Effector CD4-positive, alpha-beta T cell (primary cell): ENCODE measurements at regions not wholly inside any gene's neighbourhood (a gene's known extent, or its start where the extent isn't known, plus 50 kb on each side); places are given as distances from the start of the nearest gene placed in this dataset.

ENCODE experiments used
- DNase-seq: peaks from one replicate; pipeline ENCODE4 v3.0.0-alpha.2; 2020

DNA sequence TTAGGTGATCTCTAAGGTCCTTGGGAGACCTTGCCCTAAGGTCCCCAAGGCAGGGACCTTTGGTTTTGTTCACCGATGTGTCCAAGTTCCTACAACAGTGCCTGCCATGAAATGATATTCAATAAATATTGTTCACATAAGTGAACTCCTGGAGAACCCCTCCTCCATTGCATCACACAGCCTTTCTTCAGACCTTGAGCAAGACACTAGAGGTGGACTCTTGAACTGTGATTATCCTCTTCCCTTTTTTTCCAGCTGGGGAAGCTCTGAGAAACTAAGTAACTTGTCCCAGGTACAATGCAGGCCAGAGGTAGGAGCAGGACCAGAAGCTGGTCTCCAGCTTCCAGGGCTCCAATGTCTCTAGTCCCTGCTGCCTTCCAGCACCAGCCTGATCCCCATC, 76.6 kb upstream of the LMO1 start:
- no peak for DNase-seq

DNA sequence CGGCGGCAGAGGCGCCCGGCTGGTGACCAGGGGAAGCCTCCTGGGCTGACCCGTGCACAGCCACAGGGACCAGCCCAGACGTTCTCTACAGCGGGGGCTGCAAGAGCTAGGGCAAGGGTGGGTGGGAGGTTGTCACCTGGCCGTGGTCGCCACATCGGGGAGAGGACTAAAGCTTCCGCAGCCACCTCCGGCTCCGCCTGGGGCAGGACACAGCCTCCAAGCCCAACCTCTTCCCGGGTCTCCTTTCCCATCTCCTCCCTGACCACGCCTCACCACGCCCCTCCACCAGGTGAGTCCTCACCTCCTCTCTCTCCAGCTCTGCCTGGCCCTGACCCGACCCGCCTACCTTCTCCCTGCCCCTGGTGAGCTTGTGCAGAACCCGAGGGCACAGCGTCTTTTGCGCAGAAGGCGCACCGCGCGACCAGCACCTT, 75.9 kb upstream of the LMO1 start:
- DNase-seq: no peak

DNA sequence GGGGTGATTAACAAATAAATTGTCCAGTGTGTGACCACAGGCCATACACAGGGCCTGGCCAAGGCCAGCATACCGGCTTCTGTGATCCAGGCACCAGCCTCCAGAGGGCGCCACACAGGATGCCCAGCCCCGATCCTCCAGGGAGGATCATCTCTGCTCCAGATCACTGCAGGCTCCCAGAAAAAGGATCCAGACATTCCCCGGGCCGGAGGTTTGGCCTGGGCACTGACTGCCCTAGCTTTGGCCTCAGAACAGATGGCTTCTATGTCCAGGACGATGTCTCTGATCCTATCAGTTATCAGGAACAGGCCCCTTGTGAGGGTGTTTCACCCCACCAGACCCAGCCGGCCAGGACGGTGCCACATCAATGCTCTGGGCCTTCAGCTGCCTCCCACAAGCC, 74.5 kb upstream of the LMO1 start:
- DNase-seq: no peak

DNA sequence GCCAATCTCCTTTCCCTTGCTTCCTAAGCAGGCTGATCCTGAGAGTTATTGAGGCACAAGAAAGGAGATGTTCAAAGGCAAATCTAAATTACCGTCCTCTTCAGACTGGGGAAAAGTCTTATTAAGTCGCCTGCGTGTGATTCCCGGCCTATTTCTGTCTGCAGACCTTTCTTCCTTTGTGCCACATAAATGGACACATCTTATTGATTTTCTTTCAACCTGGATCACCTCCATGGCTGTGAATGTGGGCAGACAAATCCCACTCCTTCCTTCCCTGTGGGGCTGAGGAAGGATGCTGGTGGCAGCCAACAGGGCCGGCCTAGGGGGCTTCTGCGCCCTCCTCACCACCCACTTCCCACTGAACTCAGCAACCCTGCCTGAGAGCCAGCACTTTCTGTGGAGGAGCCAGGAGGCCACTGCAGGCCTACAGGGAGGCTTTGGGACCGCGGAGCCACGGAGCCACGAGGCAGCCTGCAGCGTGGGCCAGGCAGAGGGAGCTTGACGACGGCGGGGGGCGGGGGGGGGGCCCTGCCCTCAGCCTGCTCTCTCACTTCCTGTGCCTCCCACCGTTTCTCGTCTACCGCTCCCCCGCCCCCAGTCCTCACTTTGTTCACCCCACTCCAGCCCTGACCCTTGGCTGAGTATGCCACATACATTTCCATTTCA, 73.6 kb upstream of the LMO1 start:
- DNase-seq: no peak

DNA sequence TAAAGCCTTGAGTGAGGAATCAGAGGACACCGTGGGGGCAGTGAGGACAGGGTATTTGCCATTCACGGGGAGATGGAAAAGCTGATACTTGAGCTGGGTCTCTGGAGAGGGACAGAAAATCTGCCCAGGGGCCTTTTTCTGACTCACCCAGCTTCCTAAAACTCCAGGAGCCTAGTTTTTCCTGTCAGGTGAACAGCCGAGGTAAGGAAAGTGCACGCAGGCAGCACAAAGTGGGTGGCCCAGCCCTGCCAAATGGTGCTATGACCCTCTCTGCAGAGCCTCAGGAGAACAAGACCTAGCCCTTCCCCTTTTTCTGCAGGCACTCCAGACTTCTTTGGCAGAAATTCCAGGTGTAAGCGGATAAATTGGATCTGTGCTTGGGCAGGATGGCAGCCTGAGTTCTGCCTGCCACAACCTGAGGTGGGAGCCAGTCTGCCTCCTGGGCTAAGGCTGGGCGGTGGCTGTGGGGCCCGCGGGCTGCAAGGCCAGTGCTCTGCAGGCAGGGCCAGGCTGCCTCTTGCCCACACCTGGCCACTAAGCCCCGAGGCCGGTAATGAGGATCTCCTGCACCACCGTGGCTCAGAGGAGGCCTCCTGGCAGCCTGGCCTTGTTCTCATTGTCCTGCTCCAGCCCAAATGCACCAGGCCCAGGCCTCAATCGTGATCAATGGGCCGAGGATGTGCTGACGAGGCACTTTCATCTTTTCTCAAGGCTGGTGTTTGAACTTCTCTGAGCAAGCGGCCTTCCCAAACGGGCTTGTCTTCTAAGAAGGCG, 72.9 kb upstream of the LMO1 start:
- DNase-seq: no peak

DNA sequence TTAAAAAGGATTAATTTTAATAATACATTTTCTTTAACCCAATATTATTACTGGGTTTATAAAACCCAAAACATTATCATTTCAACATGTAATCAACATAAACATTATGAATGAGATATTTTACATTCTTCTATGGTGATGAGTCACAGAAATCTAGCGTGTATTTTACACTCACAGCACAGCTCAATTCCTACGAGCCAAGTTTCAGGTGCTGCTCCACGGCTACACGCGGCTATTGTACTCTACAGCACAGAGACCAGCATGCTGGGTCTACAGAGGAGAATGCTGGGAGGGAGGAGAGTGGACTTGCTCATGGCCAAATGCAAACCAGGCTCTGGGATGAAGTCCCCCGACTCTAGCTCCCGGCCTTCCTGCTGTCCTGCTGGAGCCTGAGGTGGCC, 72.0 kb upstream of the LMO1 start:
- DNase-seq: no peak

DNA sequence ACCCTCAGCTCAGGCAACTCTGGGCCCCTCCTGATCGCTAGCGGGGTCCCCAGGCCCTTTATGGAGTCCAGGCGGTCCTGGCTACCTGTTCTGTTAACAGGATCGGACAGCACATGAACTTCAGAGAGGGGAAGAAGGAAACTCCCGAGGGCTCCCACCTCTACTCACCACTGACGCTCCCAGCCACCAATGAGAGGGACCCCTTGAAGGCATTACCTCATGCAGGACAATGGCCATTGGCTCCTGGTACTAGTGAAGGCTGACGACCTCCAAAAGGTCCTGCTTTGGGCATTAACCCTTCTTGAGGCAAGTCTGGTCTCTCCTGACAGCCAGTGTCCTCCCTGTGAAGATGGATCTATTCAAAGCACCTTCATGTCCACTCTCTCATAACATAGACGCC, 71.5 kb upstream of the LMO1 start:
- no peak for DNase-seq

DNA sequence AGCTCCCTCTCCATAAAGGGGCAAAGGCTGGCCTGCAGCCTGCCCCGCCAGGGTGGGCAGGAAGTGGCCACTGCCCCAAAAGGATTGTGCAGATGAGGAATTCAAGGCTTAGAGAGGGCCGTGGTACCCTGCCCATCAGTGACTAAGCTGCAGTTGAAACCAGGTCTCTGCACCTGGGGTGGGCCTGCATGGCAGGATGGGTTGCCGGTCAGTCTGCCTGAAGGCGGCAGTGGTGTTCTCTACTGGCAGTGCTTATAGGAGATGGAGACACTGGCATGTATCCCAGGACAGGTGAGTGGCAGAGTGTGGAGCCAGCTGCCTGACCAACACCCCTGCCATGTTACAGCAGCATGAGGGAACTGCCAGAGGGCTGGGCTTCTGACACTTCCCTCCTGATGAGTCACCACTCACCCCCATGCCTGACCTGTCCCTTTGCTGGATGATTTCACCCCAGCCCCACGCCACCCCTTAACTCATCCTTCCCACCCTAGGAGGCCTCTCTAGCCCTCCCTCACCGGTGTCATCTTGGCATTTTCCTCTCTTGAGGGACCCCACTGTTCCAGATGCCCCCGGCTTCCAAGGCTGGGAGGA, 70.2 kb upstream of the LMO1 start:
- no peak for DNase-seq

DNA sequence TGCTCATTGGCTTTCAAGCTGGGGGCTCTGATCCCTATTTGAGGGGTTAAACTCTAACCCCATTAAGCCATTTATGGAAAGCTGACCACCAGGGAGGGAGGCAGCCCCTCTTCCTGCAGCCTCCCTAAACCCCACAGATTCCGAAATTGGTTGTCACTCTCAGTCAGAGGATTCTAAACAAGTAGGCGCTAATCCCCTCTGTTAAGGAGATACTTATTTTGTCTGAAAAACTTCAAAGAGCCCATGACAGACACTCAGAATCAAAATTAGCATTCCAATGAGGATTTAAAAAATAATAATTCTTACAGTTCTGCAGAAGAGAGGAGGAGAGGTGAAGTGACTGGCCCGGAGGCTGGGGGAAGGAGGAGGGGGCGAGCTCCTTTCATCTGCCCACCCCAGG, 69.7 kb upstream of the LMO1 start:
- DNase-seq: no peak

DNA sequence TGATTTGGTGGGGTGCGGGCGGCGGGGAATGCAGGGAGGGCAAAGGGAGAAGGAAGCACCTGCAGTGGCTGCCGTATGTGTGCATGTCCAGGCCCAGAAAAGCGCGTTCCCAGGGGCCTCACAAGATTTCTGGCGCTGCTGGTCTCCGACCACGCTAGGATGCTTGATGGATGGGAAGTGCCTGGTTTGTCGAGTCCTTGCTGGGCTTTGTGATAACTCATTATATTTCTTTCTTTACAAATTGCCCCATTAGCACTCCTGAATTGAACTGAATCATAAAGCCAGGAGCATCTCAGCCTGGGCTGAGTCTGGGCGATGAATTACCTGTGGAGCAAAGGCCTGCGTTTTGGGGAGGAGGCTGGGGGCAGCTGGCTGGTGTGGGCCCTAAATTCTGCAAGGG, 69.2 kb upstream of the LMO1 start:
- no peak for DNase-seq

DNA sequence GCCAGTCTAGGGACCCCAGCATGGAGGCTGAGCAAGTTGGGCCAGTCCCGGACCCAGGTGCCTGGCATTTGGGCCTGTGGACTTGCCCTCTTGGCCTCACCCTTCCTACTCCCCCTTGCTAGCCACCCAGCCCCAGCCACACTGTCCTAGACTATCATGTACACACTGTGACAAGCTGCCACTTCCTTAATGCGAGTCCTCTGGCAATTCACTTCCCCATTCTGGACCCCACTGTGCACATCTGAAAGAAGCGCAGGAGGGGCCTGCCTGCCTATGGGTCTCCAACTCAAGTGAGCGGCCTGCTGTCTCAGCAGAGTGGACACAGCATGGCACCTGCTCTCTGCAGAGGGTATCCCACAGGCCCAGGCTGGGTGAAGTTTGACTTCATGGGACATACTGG, 68.5 kb upstream of the LMO1 start:
- no peak for DNase-seq

DNA sequence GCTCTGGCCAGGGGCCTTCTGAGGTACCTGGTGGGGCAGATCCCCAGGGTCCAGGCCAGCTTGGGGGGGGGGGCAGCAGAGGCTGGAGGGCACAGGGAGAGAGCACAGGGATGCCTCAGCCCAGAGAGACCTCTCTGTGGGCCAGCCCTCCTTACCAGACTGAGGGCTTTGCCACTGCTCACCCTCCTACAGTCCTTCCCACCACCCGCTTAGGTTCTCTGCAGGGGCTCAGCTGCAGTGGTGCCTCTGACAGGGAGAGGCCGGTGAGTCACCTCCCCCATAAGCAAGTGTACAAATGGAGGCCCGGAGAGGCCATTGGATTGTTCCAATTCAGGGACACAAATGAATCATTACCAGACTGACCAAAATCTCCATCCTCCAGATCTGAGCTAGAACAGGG, 68.1 kb upstream of the LMO1 start:
- no peak for DNase-seq

DNA sequence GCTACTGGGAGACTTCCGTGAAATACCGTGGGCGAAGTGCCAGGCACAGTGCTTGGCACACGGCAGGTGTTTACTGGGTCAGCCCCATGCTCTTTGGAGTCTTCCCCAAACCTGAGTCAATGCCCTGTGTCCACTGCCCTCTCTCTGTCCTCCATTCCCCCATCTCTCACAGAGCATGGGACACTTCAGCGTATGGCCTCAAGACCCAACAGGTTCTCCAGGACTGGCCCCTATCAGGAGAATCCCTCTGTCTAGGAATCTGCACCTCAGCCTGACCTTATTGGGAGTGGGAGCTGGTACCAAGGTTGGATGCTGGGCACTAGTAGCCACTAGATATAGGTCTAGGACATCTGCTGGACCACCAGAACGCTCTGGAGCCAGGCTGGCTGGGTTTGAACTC, 67.2 kb upstream of the LMO1 start:
- no peak for DNase-seq

DNA sequence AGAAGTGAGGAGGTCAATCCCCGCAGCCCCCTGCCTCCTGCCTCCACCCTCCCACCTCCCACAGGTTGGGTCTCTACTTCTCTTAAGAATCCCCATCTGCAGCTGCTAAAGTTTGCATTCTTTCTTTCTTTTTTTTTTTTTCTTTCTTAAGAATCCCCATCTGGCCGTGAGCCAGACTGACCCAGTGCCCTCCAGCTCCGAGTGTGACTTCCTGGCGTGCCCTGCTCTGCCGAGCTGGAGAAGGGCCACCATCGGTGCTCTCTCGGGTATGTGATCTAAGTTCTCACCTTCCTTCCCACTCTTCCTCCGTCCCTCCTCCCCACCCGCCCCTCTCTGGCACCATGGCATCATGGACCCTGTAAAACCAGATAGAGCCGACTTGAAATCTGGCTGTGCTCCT, 66.7 kb upstream of the LMO1 start:
- DNase-seq: no peak

DNA sequence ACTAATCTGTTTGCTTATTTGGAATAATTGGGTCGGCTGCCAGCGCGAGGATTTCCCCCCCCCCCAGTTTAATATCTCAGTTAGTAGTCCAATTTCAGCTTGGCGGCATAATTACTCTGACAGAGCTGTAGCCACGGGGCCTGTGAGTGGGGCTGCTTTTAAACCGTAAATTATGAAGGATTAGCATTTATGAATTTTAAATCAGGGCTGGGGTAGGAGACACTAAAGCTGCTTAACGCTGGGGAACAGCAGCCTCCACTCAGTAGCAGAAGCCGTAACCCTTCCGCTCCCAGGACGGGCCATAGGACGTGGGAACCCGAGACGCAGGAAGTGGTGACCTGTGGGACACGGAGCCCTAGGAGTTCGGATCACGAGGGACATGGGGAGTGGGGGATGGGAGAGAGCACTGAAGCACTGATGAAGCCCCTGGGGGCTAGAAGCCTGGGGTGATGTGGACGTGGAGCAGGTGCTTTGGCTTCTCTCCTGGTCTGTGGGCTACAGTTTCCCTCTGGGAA, 66.2 kb upstream of the LMO1 start:
- DNase-seq: no peak

DNA sequence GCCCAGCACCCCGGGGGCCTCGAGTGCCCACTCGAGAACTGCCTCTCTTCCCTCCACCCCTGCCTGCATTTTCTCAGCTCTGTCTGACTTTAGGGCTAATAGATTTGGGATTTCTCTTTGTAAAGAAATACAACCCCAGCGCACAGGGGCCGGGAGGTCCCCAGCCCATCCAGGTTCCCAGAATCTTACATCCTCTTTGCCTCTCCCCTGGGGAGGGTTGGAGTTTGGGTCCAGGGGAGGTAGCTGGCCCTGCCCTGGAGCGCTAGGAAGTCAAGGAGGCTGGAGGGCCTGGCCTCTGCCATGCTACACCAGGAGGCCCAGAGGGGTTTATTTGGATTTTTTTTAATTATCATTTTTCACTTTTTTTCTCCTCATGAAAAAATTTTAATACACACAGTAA, 65.7 kb upstream of the LMO1 start:
- DNase-seq: no peak

DNA sequence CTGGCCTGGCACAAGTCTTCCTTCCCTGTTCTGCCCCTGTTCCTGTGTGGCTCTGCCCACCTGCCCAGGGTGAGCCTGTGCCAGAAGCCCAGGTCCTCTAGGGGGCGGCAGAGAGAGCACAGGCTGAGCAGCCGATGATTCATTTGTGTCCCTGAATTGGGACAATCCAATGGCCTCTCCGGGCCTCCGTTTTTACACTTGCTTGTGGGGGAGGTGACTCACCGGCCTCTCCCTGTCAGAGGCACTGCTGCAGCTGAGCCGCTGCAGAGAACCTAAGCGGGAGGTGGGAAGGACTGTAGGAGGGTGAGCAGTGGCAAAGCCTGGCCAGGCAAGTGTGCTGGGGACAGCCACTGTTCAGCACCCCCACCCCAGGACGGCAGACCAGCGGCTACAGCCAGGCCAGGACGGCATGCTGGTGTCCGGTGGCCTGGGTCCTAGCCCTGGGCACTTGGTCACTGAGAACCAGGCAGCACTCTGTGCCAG, 65.2 kb upstream of the LMO1 start:
- DNase-seq: peak; percentile 19

DNA sequence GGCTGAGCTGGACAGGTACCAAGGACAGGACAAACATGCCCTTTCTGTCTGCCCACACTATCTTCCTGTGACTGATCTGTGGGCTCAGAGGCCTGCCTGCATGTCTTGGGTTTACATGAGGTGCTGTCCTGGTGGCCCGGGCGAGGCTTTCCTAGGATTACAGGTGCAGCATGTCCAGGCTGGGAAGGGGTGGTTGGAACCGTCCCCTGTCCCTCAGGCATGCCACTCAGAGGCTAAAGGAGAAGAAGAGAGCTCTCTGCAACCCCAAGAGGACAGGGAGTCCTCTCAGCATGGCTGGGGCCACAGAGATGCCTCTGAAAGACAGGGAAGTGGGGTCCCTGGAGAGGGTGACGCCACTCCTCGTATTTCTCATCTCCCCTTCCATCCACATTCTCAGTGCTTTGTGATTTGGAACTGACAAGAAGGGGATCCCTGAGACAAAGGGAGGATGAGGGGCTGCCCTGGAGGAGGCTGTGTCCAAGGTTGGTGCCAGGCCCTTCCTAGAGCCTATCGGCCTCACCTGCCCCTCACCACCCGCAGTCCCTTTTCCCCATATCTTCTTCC, 64.6 kb upstream of the LMO1 start:
- DNase-seq: no peak

DNA sequence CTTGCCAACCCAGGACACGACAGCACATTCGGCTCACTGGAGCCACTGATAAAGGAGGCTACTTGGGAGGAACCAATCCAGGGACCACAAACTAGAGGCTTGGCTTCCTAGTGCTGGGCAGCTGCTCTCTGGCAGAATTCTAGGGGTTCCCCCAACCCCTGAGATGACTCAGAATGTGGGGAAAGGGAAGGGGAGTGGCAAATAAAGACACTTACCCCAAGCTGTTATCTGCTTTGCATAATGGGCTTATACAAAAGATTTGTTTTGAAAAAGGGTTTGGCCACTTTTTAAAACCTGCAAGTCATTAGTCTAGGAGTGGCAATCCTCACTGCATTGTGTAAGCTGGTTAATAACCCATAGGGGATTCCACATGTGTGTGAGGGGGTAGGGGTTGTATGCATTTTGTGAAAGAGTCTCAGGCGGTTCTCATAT, 64.1 kb upstream of the LMO1 start:
- no peak for DNase-seq

DNA sequence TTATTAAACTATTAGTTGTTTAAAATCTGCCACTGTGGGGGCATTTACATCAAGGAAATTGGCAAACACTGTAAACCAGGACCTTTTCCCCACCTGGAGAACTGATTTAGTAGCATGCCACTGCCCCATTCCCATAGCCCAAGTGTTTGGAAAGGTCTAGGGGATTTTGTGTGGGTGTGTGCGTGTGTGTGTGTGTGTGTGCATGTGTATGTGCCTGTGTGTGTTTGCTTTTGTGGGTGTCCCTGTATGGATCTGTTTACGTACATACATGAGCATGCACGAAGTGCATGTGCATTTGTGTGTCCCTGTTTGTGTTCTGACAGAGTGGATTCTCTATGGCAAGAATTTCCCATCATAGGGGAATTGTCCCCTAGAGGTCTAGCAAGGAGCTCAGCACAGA, 62.7 kb upstream of the LMO1 start:
- no peak for DNase-seq

DNA sequence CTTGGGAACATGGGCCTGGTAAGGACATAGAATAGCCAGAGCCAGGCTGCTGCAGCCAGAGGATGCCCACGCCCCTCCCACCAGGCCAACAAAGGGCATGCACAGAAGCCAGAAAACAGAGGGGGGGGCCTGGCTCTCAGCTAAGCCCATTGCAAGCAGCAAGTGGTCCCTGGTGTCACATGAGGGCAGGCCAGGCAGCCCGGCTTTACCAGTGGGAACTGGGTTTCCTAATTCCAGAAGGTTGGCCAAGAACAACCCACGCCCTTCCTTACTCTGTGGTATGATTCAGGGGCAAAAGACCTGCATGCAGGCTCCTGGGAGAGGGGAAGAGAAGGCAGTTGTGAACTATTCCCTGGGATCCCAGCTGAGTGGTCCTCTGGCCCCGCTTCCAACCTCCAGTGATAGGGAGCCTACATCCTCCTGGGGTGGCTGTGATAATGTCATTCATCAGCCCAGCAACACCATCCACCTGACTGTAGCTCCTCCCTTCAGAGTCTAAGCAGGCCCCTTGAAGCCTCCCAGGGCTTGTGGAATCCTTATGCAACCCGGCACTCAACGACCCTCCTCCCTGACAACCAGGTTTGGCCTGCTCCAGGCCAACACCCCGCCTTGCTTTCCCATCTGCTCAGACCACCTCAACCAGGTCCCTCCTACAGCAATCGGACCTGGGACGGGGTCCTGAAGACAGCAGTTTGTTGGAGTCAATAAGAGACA, 62.1 kb upstream of the LMO1 start:
- no peak for DNase-seq

DNA sequence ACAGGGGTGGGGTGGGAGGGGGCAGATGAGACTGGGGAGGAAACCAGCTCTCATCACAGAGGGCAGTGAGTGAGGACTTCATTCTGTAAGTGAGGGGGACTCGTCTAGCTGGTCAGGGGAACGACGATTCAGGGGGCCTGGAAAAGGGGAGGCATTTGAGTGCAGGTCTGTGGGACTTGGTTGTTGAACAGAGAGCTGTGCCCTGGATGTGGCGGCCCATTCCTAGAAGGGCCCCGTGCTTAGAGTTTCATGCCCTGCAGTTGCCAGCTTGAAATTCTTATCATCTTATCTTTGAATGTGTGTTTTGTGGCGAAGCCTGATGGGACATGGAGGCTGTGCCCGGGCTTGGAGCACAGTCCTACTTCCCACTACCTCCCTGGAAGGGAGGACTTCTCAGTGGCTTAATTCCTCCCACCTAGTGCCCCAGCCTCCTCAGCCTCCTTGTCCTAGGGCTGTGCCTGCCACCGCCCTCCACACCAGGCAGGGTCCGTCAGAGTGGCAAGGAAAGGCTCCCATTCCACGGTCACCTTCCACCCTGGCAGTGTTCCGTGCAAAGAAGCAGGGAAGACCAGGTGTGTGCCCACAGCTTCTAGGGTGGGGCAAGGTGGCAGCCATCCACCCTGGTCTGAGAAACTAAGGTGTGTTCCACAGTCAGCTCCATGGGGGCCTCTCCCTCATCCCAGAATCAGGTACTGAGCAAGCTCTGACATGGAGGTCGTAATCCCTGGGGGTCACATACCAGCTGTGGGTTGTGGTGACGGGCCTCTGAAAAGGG, 59.7 kb upstream of the LMO1 start:
- DNase-seq: no peak
